ENCODE measurements at regions not wholly inside any gene's neighbourhood (a gene's known extent, or its start where the extent isn't known, plus 50 kb on each side); places are given as distances from the start of the nearest gene placed in this dataset.

GRCh38 chr21:20698585-20698984, 299.6 kb upstream of the NCAM2 start:
- Histone ChIP-seq H3K36me3 (ENCODE audit: control insufficient read depth, insufficient read depth, low read length) (no peaks in the 10 kb centered on the region), H3K4me3 (ENCODE audit: low read depth, low read length) (no peak overlapping the region), H3K27me3 (ENCODE audit: control insufficient read depth, insufficient read depth, low read length) (no peaks in the 10 kb centered on the region)
- TF ChIP-seq CTCF (IDR thresholded peaks at IDR 0.05; ENCODE audit: insufficient read depth, low read length, poor library complexity, severe bottlenecking), result no peak
- DNase-seq (ENCODE audit: low read depth), result no peak

- no peak for DNase-seq (ENCODE audit: low read depth)
- Histone ChIP-seq H3K4me3 (ENCODE audit: low read depth, low read length) (no peak overlapping the region), H3K27me3 (ENCODE audit: control insufficient read depth, insufficient read depth, low read length) (no peaks in the 10 kb centered on the region), H3K36me3 (ENCODE audit: control insufficient read depth, insufficient read depth, low read length) (no peaks in the 10 kb centered on the region)
- no peak for TF ChIP-seq CTCF (IDR thresholded peaks at IDR 0.05; ENCODE audit: insufficient read depth, low read length, poor library complexity, severe bottlenecking)
Measured at GRCh38 chr21:20701235-20701634, 297.0 kb upstream of the NCAM2 start.

- Histone ChIP-seq H3K36me3 (ENCODE audit: control insufficient read depth, insufficient read depth, low read length) (no peaks in the 10 kb centered on the region), H3K4me3 (ENCODE audit: low read depth, low read length) (no peak overlapping the region), H3K27me3 (ENCODE audit: control insufficient read depth, insufficient read depth, low read length) (no peaks in the 10 kb centered on the region)
- TF ChIP-seq CTCF (IDR thresholded peaks at IDR 0.05; ENCODE audit: insufficient read depth, low read length, poor library complexity, severe bottlenecking), result no peak
- no peak for DNase-seq (ENCODE audit: low read depth)
Measured at GRCh38 chr21:20703112-20703767, 295.0 kb upstream of the NCAM2 start.

- Histone ChIP-seq H3K36me3 (ENCODE audit: control insufficient read depth, insufficient read depth, low read length) (no peaks in the 10 kb centered on the region), H3K27me3 (ENCODE audit: control insufficient read depth, insufficient read depth, low read length) (no peaks in the 10 kb centered on the region), H3K4me3 (ENCODE audit: low read depth, low read length) (no peak overlapping the region)
- DNase-seq (ENCODE audit: low read depth), result no peak
- TF ChIP-seq CTCF (IDR thresholded peaks at IDR 0.05; ENCODE audit: insufficient read depth, low read length, poor library complexity, severe bottlenecking), result no peak
Measured at GRCh38 chr21:20720623-20721022, 277.6 kb upstream of the NCAM2 start.

GRCh38 chr21:20721151-20721550, 277.1 kb upstream of the NCAM2 start:
- Histone ChIP-seq H3K36me3 (ENCODE audit: control insufficient read depth, insufficient read depth, low read length) (no peaks in the 10 kb centered on the region), H3K27me3 (ENCODE audit: control insufficient read depth, insufficient read depth, low read length) (no peaks in the 10 kb centered on the region), H3K4me3 (ENCODE audit: low read depth, low read length) (no peak overlapping the region)
- no peak for DNase-seq (ENCODE audit: low read depth)
- no peak for TF ChIP-seq CTCF (IDR thresholded peaks at IDR 0.05; ENCODE audit: insufficient read depth, low read length, poor library complexity, severe bottlenecking)

GRCh38 chr21:20728691-20729090, 269.5 kb upstream of the NCAM2 start:
- TF ChIP-seq CTCF (IDR thresholded peaks at IDR 0.05; ENCODE audit: insufficient read depth, low read length, poor library complexity, severe bottlenecking), result no peak
- DNase-seq (ENCODE audit: low read depth), result no peak
- no peaks in the 10 kb centered on the region for H3K27me3 ChIP-seq (ENCODE audit: control insufficient read depth, insufficient read depth, low read length)

More at GRCh38 chr21:20728691-20729090, 269.5 kb upstream of the NCAM2 start:
- Histone ChIP-seq H3K4me3 (ENCODE audit: low read depth, low read length) (no peak overlapping the region), H3K36me3 (ENCODE audit: control insufficient read depth, insufficient read depth, low read length) (no peaks in the 10 kb centered on the region)
